ENCODE measurements at regions not wholly inside any gene's neighbourhood (a gene's known extent, or its start where the extent isn't known, plus 50 kb on each side); places are given as distances from the start of the nearest gene placed in this dataset.
A peak's percentile ranks its signal among the peaks of the same experiment; 100 is the strongest.

DNA sequence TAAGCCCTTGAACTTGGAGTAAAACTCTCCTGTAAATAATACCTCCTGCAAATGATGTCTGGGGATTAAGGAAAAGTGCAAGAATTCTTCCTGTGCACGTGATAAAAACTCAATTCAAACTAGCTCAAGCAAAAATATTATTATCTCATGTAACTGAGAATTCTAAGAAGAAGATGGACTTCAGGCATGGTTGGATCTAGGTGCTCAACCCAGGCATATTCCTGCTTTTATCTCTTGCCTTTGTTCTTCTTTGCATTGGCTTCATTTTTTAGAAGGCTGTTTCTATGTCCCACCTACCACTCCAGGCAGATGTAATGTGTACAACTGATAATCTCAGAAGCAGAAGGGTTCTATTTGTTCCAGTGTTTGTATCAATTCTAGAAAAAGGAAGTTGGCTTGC, 95.8 kb downstream of the DACT2 start:
- H3K27me3 Mint-ChIP-seq (ENCODE audit: insufficient read depth), result peaks cover 4% of the 10 kb centered on the region
- H3K36me3 Mint-ChIP-seq (ENCODE audit: low read depth), result no peaks in the 10 kb centered on the region
- H3K4me1 Mint-ChIP-seq, result peaks cover 14% of the 10 kb centered on the region
- no peak overlapping the region for H3K4me3 Mint-ChIP-seq
- Histone ChIP-seq H3K27ac (ENCODE audit: low read depth, low read length) (no peak overlapping the region), H3K9ac (ENCODE audit: extremely low read depth, low read length, poor library complexity, severe bottlenecking) (no peak overlapping the region), H3K9me3 (ENCODE audit: control insufficient read depth, low read length) (no peaks in the 10 kb centered on the region), H3K27me3 (ENCODE audit: control insufficient read depth, insufficient read depth, low read length, poor library complexity, severe bottlenecking) (no peaks in the 10 kb centered on the region), H3K4me1 (ENCODE audit: control insufficient read depth, insufficient read depth, low read length) (peaks cover 4% of the 10 kb centered on the region), H3K36me3 (ENCODE audit: control insufficient read depth, insufficient read depth, low read length) (no peaks in the 10 kb centered on the region), H3K4me3 (ENCODE audit: low read length) (no peak overlapping the region)
- no peak for DNase-seq
- WGBS, 2 experiments (ENCODE audit: insufficient coverage in 1 of 2, insufficient read length in 1 of 2), result 58% methylated on average over 1 of the region's 1 CpG; no CpG with 5 or more reads in 1 of the 2 experiments
- TF ChIP-seq, protein P1, sequence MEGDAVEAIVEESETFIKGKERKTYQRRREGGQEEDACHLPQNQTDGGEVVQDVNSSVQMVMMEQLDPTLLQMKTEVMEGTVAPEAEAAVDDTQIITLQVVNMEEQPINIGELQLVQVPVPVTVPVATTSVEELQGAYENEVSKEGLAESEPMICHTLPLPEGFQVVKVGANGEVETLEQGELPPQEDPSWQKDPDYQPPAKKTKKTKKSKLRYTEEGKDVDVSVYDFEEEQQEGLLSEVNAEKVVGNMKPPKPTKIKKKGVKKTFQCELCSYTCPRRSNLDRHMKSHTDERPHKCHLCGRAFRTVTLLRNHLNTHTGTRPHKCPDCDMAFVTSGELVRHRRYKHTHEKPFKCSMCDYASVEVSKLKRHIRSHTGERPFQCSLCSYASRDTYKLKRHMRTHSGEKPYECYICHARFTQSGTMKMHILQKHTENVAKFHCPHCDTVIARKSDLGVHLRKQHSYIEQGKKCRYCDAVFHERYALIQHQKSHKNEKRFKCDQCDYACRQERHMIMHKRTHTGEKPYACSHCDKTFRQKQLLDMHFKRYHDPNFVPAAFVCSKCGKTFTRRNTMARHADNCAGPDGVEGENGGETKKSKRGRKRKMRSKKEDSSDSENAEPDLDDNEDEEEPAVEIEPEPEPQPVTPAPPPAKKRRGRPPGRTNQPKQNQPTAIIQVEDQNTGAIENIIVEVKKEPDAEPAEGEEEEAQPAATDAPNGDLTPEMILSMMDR (conservative IDR thresholded peaks at IDR 0.05), result no peak
- no peak overlapping the region for H3K27ac Mint-ChIP-seq
- no peaks in the 10 kb centered on the region for H3K9me3 Mint-ChIP-seq

DNA sequence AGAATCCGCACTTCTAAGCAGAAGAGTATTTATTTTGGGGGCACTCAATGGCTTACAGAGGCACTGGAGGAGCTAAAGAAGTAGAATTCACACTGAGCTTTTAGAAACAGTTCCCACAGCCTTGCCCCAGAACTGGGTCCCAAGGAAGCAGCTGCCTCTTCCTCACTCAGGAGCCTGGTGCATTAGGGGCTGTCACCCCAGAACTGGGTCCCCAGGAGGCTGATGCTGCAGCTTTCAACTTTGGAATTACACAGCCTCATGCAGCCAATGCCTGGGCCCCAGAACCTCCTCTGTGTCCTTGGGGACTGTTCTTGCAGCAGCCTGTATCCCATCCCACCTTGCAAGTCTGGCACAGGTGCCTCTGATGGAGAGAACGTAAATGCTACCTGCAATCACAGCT, 96.4 kb downstream of the DACT2 start:
- H3K27me3 ChIP-seq (ENCODE audit: control insufficient read depth, insufficient read depth, low read length, poor library complexity, severe bottlenecking), result no peaks in the 10 kb centered on the region
- H3K9me3 ChIP-seq (ENCODE audit: control insufficient read depth, low read length), result no peaks in the 10 kb centered on the region
- H3K36me3 ChIP-seq (ENCODE audit: control insufficient read depth, insufficient read depth, low read length), result no peaks in the 10 kb centered on the region
- Mint-ChIP-seq H3K27me3 (ENCODE audit: insufficient read depth) (peaks cover 6% of the 10 kb centered on the region), H3K36me3 (ENCODE audit: low read depth) (no peaks in the 10 kb centered on the region), H3K27ac (no peak overlapping the region), H3K4me1 (peaks cover 14% of the 10 kb centered on the region), H3K4me3 (no peak overlapping the region), H3K9me3 (no peaks in the 10 kb centered on the region)
- DNase-seq, result no peak
- WGBS, 2 experiments (ENCODE audit: insufficient coverage in 1 of 2, insufficient read length in 1 of 2), result 91 to 96% methylated on average over 2 of the region's 2 CpGs
- H3K9ac ChIP-seq (ENCODE audit: extremely low read depth, low read length, poor library complexity, severe bottlenecking), result no peak overlapping the region
- peaks cover 4% of the 10 kb centered on the region for H3K4me1 ChIP-seq (ENCODE audit: control insufficient read depth, insufficient read depth, low read length)
- no peak overlapping the region for H3K27ac ChIP-seq (ENCODE audit: low read depth, low read length)
- TF ChIP-seq, protein P1 (conservative IDR thresholded peaks at IDR 0.05), result no peak
- H3K4me3 ChIP-seq (ENCODE audit: low read length), result no peak overlapping the region

DNA sequence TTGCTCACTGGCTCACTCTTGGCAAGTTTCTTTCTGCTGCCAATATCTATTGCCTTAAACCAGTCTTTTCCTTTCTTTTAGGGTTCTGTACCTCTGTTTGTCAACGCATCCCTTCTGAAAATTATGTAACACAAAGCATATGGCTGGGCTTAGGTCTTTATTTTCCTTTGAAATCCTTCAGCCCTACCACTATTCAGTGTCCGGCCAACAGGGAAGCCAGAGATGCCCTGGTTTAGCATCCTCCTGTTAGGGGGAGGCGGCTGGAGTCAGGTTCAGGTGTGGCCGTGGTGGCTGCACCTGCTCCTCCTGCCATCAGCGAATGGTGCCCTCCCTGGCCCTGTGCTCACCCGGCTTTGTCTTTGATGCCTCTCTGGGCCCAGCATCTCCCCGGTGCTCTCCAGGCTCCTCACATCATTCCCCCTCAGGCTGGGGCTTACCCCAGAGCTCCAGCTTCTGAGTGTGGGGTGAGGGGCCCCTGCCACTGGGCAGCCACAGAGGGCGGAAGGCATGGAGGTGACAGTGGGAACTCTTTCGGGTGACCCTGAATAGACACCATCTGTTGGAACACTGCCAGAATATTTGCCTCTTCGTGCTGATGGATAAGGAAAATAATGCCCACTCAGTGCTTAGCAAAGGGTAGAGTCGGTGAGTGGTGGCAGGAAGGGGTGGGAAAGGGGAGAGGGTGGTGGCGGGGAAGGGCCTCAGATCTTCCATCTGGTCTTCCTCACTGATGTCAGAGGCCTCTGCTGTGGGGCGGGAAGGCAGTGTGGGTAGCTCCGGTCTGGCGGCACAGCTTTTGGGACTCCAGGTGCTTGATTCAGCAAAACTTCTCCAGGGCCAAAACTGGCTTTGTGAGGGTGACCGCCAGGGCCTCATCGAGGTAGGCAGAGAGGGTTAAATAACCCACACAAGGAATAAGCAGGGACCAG, 97.2 kb downstream of the DACT2 start:
- H3K27ac ChIP-seq (ENCODE audit: low read depth, low read length), result no peak overlapping the region
- 91 to 96% methylated on average over 10 to 17 of the region's 17 CpGs for WGBS, 2 experiments (ENCODE audit: insufficient coverage in 1 of 2, insufficient read length in 1 of 2)
- no peak overlapping the region for H3K27ac Mint-ChIP-seq
- H3K36me3 Mint-ChIP-seq (ENCODE audit: low read depth), result no peaks in the 10 kb centered on the region
- TF ChIP-seq, protein P1 (conservative IDR thresholded peaks at IDR 0.05), result no peak
- no peak overlapping the region for H3K4me3 ChIP-seq (ENCODE audit: low read length)
- no peaks in the 10 kb centered on the region for H3K27me3 ChIP-seq (ENCODE audit: control insufficient read depth, insufficient read depth, low read length, poor library complexity, severe bottlenecking)
- H3K4me3 Mint-ChIP-seq, result no peak overlapping the region
- H3K9me3 Mint-ChIP-seq, result no peaks in the 10 kb centered on the region
- peaks cover 4% of the 10 kb centered on the region for H3K4me1 ChIP-seq (ENCODE audit: control insufficient read depth, insufficient read depth, low read length)
- peaks cover 7% of the 10 kb centered on the region for H3K27me3 Mint-ChIP-seq (ENCODE audit: insufficient read depth)
- H3K9me3 ChIP-seq (ENCODE audit: control insufficient read depth, low read length), result no peaks in the 10 kb centered on the region
- H3K4me1 Mint-ChIP-seq, result peaks cover 14% of the 10 kb centered on the region
- DNase-seq, result peak; percentile 33
- H3K36me3 ChIP-seq (ENCODE audit: control insufficient read depth, insufficient read depth, low read length), result no peaks in the 10 kb centered on the region
- no peak overlapping the region for H3K9ac ChIP-seq (ENCODE audit: extremely low read depth, low read length, poor library complexity, severe bottlenecking)

All from endodermal cell (in vitro differentiated cells).